DOHH2 (cell line): ENCODE measurements at regions not wholly inside any gene's neighbourhood (a gene's known extent, or its start where the extent isn't known, plus 50 kb on each side); places are given as distances from the start of the nearest gene placed in this dataset.

ENCODE experiments used
- H3F3A ChIP-seq: fragments of 200-600 bp; sonication (generic), shearing (Covaris generic); 2 replicates; pipeline ENCODE4 v1.6.0; 2016; ENCODE audit warnings: antibody characterized with exemption, mild to moderate bottlenecking; ENCODE audit not compliant: control insufficient read depth, insufficient read depth
- H3K27ac ChIP-seq: fragments of 200-600 bp; sonication (generic); 2 replicates; pipeline ENCODE4 v1.5.1; 2014; ENCODE audit warnings: low read depth, mild to moderate bottlenecking, low read length, moderate library complexity
- H3K27me3 ChIP-seq: fragments of 200-600 bp; sonication (generic); 2 replicates; pipeline ENCODE4 v1.6.1; 2014; ENCODE audit warnings: mild to moderate bottlenecking, low read length, mixed read lengths; ENCODE audit not compliant: control insufficient read depth
- H3K36me3 ChIP-seq: fragments of 200-600 bp; sonication (generic); 2 replicates; pipeline ENCODE4 v1.6.1; 2014; ENCODE audit warnings: mild to moderate bottlenecking, low read length, moderate library complexity, mixed read lengths; ENCODE audit not compliant: control insufficient read depth
- H3K4me1 ChIP-seq: fragments of 200-600 bp; sonication (generic); 2 replicates; pipeline ENCODE4 v1.6.1; 2014; ENCODE audit warnings: mild to moderate bottlenecking, low read length, mixed read lengths; ENCODE audit not compliant: control insufficient read depth
- H3K4me2 ChIP-seq: fragments of 200-600 bp; sonication (generic); 2 replicates; pipeline ENCODE4 v1.6.0; 2014; ENCODE audit warnings: mild to moderate bottlenecking, low read length, moderate library complexity
- H3K4me3 ChIP-seq: fragments of 200-600 bp; sonication (generic); 2 replicates; pipeline ENCODE4 v1.5.1; 2014; ENCODE audit warnings: mild to moderate bottlenecking, low read length, mixed read lengths
- H3K79me2 ChIP-seq: fragments of 200-600 bp; sonication (generic); 2 replicates; pipeline ENCODE4 v1.6.1; 2014; ENCODE audit warnings: mild to moderate bottlenecking, low read length, mixed read lengths; ENCODE audit not compliant: control insufficient read depth
- H3K9me2 ChIP-seq: fragments of 200-600 bp; sonication (generic); replicated peaks from 2 replicates; pipeline ENCODE4 v1.6.1; 2014; ENCODE audit warnings: mild to moderate bottlenecking, low read length, mixed read lengths; ENCODE audit not compliant: control insufficient read depth
- H3K9me3 ChIP-seq: fragments of 200-600 bp; sonication (generic); 2 replicates; pipeline ENCODE4 v1.6.1; 2014; ENCODE audit warnings: antibody characterized with exemption, low read length, mixed read lengths; ENCODE audit not compliant: control insufficient read depth, insufficient read depth
- H4K20me1 ChIP-seq: fragments of 200-600 bp; sonication (generic); 2 replicates; pipeline ENCODE4 v1.6.0; 2014; ENCODE audit warnings: low read depth, mild to moderate bottlenecking, antibody characterized with exemption, low read length, moderate library complexity; ENCODE audit not compliant: control insufficient read depth, insufficient read depth
- CTCF ChIP-seq: fragments of 200-600 bp; sonication (generic); IDR thresholded peaks from one replicate; pipeline ENCODE4 v1.5.1; 2014; ENCODE audit warnings: antibody characterized with exemption, mild to moderate bottlenecking, low read depth, low read length; ENCODE audit not compliant: poor library complexity, severe bottlenecking
- EZH2phosphoT487 ChIP-seq: fragments of 200-600 bp; sonication (generic); IDR thresholded peaks from 2 replicates; pipeline ENCODE4 v1.6.1; 2017; ENCODE audit warnings: borderline replicate concordance, mild to moderate bottlenecking, antibody characterized with exemption, low read length, moderate library complexity, mixed read lengths

- TF ChIP-seq EZH2phosphoT487 = no peak
- no peak for TF ChIP-seq CTCF
- no peaks in the 10 kb centered on the region for H3K27me3 ChIP-seq
- no peaks in the 10 kb centered on the region for H3F3A ChIP-seq
- H3K4me1 ChIP-seq = no peaks in the 10 kb centered on the region
- no peak overlapping the region for H3K27ac ChIP-seq
- no peaks in the 10 kb centered on the region for H3K9me3 ChIP-seq
- no peak overlapping the region for H3K4me3 ChIP-seq
- no peak overlapping the region for H3K4me2 ChIP-seq
- no peaks in the 10 kb centered on the region for H3K36me3 ChIP-seq
- no peaks in the 10 kb centered on the region for H4K20me1 ChIP-seq
- H3K79me2 ChIP-seq = no peaks in the 10 kb centered on the region
- H3K9me2 ChIP-seq = no peaks in the 10 kb centered on the region
Measured at GRCh38 chr10:121300723-121301122, 297.5 kb downstream of the FGFR2 start.

- TF ChIP-seq EZH2phosphoT487 (no peak), CTCF (no peak)
- Histone ChIP-seq H3K36me3 (no peaks in the 10 kb centered on the region), H3F3A (no peaks in the 10 kb centered on the region), H3K4me1 (no peaks in the 10 kb centered on the region), H3K79me2 (no peaks in the 10 kb centered on the region), H3K27me3 (no peaks in the 10 kb centered on the region), H4K20me1 (no peaks in the 10 kb centered on the region), H3K27ac (no peak overlapping the region), H3K4me3 (no peak overlapping the region), H3K9me3 (no peaks in the 10 kb centered on the region), H3K9me2 (no peaks in the 10 kb centered on the region), H3K4me2 (no peak overlapping the region)
Measured at GRCh38 chr10:121302541-121303180, 295.6 kb downstream of the FGFR2 start.

GRCh38 chr10:121303287-121303890 lies 294.9 kb downstream of the FGFR2 start:
- Histone ChIP-seq H3K36me3 (no peaks in the 10 kb centered on the region), H3K4me2 (no peak overlapping the region), H3K79me2 (no peaks in the 10 kb centered on the region), H4K20me1 (no peaks in the 10 kb centered on the region), H3K27ac (no peak overlapping the region), H3F3A (no peaks in the 10 kb centered on the region), H3K27me3 (no peaks in the 10 kb centered on the region), H3K4me1 (no peaks in the 10 kb centered on the region), H3K9me2 (no peaks in the 10 kb centered on the region), H3K4me3 (no peak overlapping the region), H3K9me3 (no peaks in the 10 kb centered on the region)
- TF ChIP-seq EZH2phosphoT487 (no peak), CTCF (no peak)
